ENCODE measurements at regions not wholly inside any gene's neighbourhood (a gene's known extent, or its start where the extent isn't known, plus 50 kb on each side); places are given as distances from the start of the nearest gene placed in this dataset.

GRCh38 chr9:26263478-26263877 is 585.2 kb upstream of the TUSC1 start:
- Histone ChIP-seq H3K36me3 (ENCODE audit: insufficient read depth, low read length, poor library complexity, severe bottlenecking) (no peaks in the 10 kb centered on the region), H3K27me3 (replicated peaks; ENCODE audit: insufficient read depth, low read depth, low read length, poor library complexity) (no peaks in the 10 kb centered on the region), H3K4me1 (ENCODE audit: insufficient read depth, low read length, poor library complexity, severe bottlenecking) (no peaks in the 10 kb centered on the region), H3K4me3 (ENCODE audit: low read depth, low read length, poor library complexity, severe bottlenecking) (no peak overlapping the region), H3K9me3 (ENCODE audit: low read depth, low read length, poor library complexity, severe bottlenecking) (no peaks in the 10 kb centered on the region), H3K27ac (ENCODE audit: low read depth, low read length, poor library complexity, severe bottlenecking) (no peak overlapping the region)
- no peak for DNase-seq (ENCODE audit: low spot score)
- ChIA-PET CTCF (no interaction called here), POLR2A (ENCODE audit: low non-redundant PET) (no interaction called here)
- TF ChIP-seq EZH2 (IDR thresholded peaks at IDR 0.05; ENCODE audit: borderline replicate concordance, low read depth, low read length, poor library complexity, severe bottlenecking) = no peak
- TF ChIP-seq, protein P1, sequence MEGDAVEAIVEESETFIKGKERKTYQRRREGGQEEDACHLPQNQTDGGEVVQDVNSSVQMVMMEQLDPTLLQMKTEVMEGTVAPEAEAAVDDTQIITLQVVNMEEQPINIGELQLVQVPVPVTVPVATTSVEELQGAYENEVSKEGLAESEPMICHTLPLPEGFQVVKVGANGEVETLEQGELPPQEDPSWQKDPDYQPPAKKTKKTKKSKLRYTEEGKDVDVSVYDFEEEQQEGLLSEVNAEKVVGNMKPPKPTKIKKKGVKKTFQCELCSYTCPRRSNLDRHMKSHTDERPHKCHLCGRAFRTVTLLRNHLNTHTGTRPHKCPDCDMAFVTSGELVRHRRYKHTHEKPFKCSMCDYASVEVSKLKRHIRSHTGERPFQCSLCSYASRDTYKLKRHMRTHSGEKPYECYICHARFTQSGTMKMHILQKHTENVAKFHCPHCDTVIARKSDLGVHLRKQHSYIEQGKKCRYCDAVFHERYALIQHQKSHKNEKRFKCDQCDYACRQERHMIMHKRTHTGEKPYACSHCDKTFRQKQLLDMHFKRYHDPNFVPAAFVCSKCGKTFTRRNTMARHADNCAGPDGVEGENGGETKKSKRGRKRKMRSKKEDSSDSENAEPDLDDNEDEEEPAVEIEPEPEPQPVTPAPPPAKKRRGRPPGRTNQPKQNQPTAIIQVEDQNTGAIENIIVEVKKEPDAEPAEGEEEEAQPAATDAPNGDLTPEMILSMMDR (conservative IDR thresholded peaks at IDR 0.05; ENCODE audit: low read depth, low read length) = no peak
- BruUV-seq (replicated peaks) = no TSS peak
- intact Hi-C loops (cut with micrococcal nuclease; ENCODE audit: unreplicated experiment) = no loop called here

DNA sequence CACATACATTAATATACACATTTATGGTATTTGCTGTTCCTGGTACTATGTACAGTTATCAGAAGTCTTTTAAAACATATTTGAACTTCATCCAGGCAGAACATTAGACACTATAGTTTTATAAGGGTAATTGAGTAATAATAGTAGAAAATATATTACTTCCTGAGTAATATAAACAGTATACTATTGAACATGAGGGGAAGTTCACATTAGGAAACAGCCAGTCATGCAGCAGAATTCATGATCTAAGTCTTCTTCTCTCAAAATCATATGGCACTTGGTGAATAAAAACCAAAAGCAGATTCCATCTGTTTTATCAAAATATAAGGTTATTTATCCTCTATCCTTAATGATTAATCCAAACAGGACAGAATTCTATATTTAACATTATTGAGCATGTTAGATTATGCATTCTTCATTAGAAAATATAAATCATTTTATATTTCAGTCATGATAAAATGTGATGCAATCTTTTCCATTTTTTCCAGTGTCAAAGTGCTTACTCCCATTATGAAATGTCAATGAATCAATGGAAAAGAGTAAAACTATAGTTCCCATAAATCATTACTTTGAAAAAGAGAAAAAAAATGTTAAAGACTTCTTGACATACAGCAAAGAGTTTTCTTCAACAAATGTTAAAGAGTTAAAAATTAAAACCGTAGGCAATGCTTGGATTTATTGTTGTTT is 584.3 kb upstream of the TUSC1 start:
- no peak for TF ChIP-seq EZH2 (IDR thresholded peaks at IDR 0.05; ENCODE audit: borderline replicate concordance, low read depth, low read length, poor library complexity, severe bottlenecking)
- TF ChIP-seq, protein P1 (conservative IDR thresholded peaks at IDR 0.05; ENCODE audit: low read depth, low read length) = no peak
- Histone ChIP-seq H3K27me3 (replicated peaks; ENCODE audit: insufficient read depth, low read depth, low read length, poor library complexity) (no peaks in the 10 kb centered on the region), H3K36me3 (ENCODE audit: insufficient read depth, low read length, poor library complexity, severe bottlenecking) (no peaks in the 10 kb centered on the region), H3K4me1 (ENCODE audit: insufficient read depth, low read length, poor library complexity, severe bottlenecking) (no peaks in the 10 kb centered on the region), H3K4me3 (ENCODE audit: low read depth, low read length, poor library complexity, severe bottlenecking) (no peak overlapping the region), H3K27ac (ENCODE audit: low read depth, low read length, poor library complexity, severe bottlenecking) (no peak overlapping the region), H3K9me3 (ENCODE audit: low read depth, low read length, poor library complexity, severe bottlenecking) (no peaks in the 10 kb centered on the region)
- POLR2A ChIA-PET (ENCODE audit: low non-redundant PET) = no interaction called here
- CTCF ChIA-PET = no interaction called here
- no TSS peak for BruUV-seq (replicated peaks)
- DNase-seq (ENCODE audit: low spot score) = no peak
- intact Hi-C loops (cut with micrococcal nuclease; ENCODE audit: unreplicated experiment) = no loop called here

DNA sequence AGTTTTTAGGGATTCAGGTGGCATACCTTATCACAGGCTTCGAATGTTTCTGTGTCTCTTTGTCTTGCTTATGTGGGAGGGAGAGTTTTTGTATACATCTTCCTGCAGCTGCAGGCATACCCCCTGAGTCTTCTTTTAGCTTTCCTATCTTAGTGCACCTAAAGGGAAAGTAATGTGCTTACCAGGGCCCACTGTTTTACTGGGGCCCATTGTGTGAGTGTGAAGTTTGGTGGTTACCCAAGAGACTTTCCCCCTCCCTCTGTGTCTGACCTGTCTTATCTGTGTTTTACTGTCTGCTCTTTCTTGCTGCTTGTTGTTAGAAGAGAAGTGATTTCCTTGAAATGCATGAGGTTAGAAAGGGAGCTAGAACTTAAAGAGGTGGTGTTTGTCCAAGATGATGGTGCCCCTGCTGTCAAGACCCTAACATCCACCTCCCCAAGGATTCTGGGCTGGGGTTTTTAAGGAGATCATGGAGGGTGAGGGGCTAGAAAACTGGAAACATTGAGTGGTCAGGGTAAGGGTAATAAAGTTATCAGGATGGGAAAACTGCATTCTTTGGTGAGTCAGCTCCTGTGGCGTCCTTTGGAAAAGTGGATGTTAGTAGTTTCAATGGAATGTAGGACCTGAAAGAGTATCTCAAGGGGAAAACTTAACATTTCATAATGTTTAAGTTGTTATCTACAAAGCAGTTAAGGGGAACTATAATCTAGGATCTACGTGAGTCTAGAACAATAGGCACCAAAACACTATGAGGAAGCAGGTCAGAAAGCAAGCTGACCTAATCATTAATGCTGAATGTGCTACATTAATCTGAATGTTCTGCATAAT is 583.5 kb upstream of the TUSC1 start:
- no peak overlapping the region for H3K4me3 ChIP-seq (ENCODE audit: low read depth, low read length, poor library complexity, severe bottlenecking)
- ChIA-PET CTCF (no interaction called here), POLR2A (ENCODE audit: low non-redundant PET) (no interaction called here)
- H3K27ac ChIP-seq (ENCODE audit: low read depth, low read length, poor library complexity, severe bottlenecking) = no peak overlapping the region
- no peaks in the 10 kb centered on the region for H3K9me3 ChIP-seq (ENCODE audit: low read depth, low read length, poor library complexity, severe bottlenecking)
- no TSS peak for BruUV-seq (replicated peaks)
- TF ChIP-seq, protein P1 (conservative IDR thresholded peaks at IDR 0.05; ENCODE audit: low read depth, low read length) = no peak
- TF ChIP-seq EZH2 (IDR thresholded peaks at IDR 0.05; ENCODE audit: borderline replicate concordance, low read depth, low read length, poor library complexity, severe bottlenecking) = no peak
- no peaks in the 10 kb centered on the region for H3K36me3 ChIP-seq (ENCODE audit: insufficient read depth, low read length, poor library complexity, severe bottlenecking)
- DNase-seq (ENCODE audit: low spot score) = no peak
- H3K4me1 ChIP-seq (ENCODE audit: insufficient read depth, low read length, poor library complexity, severe bottlenecking) = no peaks in the 10 kb centered on the region
- no peaks in the 10 kb centered on the region for H3K27me3 ChIP-seq (replicated peaks; ENCODE audit: insufficient read depth, low read depth, low read length, poor library complexity)
- intact Hi-C loops (cut with micrococcal nuclease; ENCODE audit: unreplicated experiment) = no loop called here

All from A673 (cell line).